CD8-positive, alpha-beta memory T cell (primary cell): ENCODE measurements at regions not wholly inside any gene's neighbourhood (a gene's known extent, or its start where the extent isn't known, plus 50 kb on each side); places are given as distances from the start of the nearest gene placed in this dataset.
"Not testable (repeated sequence)": the region's sequence is repeated elsewhere in the genome, so short reads cannot be mapped to it uniquely, and the experiment has no call there.

ENCODE experiments used
- CTCF ChIA-PET: fragments of 350-600 bp; sonication (Branson Sonifier 250); formaldehyde crosslinking; loops from one replicate; lab custom pipeline; 2021; ENCODE audit warnings: antibody characterized with exemption; lab: Charles Lee
- POLR2A ChIA-PET: fragments of 350-600 bp; sonication (Branson Sonifier 250); formaldehyde crosslinking; loops from one replicate; lab custom pipeline; 2021; ENCODE audit warnings: antibody characterized with exemption; lab: Charles Lee
- DNase-seq, 5 donors: peaks; one replicate each; pipeline versions ENCODE4 v3.0.0 to v3.0.0-alpha.2; 2020 to 2022; ENCODE audit warnings: mixed read lengths in 1 of 5
- H3K27ac ChIP-seq: one replicate; pipeline ENCODE4 v1.7.0; 2013; ENCODE audit warnings: low read depth, mild to moderate bottlenecking, low read length, moderate library complexity
- H3K27me3 ChIP-seq: 2 replicates; pipeline ENCODE4 v1.7.0; 2013; ENCODE audit warnings: low read length, mild to moderate bottlenecking; ENCODE audit not compliant: insufficient read depth, poor library complexity, severe bottlenecking
- H3K36me3 ChIP-seq: 2 replicates; pipeline ENCODE4 v1.7.0; 2013; ENCODE audit warnings: mild to moderate bottlenecking, low read length, moderate library complexity; ENCODE audit not compliant: insufficient read depth
- H3K4me1 ChIP-seq: 2 replicates; pipeline ENCODE4 v1.7.0; 2013; ENCODE audit warnings: mild to moderate bottlenecking, low read length, moderate library complexity; ENCODE audit not compliant: insufficient read depth
- H3K4me3 ChIP-seq: 2 replicates; pipeline ENCODE4 v1.7.0; 2013; ENCODE audit warnings: mild to moderate bottlenecking, low read length
- H3K9me3 ChIP-seq: 2 replicates; pipeline ENCODE4 v1.7.0; 2013; ENCODE audit warnings: mild to moderate bottlenecking, low read length
- H3K27ac Mint-ChIP-seq, 8 donors: one replicate each; pipeline ENCODE4 v1.8.0; 2020 to 2021; ENCODE audit warnings: mixed read lengths in 8 of 8, mild to moderate bottlenecking in 6 of 8, inconsistent platforms in 3 of 8, moderate library complexity in 3 of 8
- H3K27me3 Mint-ChIP-seq, 2 donors: one replicate each; pipeline ENCODE4 v1.8.0; 2020 to 2021; ENCODE audit warnings: mixed read lengths in 2 of 2, mild to moderate bottlenecking in 1 of 2, moderate library complexity in 1 of 2
- H3K36me3 Mint-ChIP-seq, 3 donors: one replicate each; pipeline ENCODE4 v1.8.0; 2020 to 2021; ENCODE audit warnings: mixed read lengths in 3 of 3, inconsistent platforms in 1 of 3, mild to moderate bottlenecking in 1 of 3
- H3K4me1 Mint-ChIP-seq, 3 donors: one replicate each; pipeline ENCODE4 v1.8.0; 2020 to 2021; ENCODE audit warnings: mixed read lengths in 3 of 3, inconsistent platforms in 1 of 3, mild to moderate bottlenecking in 1 of 3
- H3K4me3 Mint-ChIP-seq, 7 donors: one replicate each; pipeline ENCODE4 v1.8.0; 2020 to 2021; ENCODE audit warnings: mixed read lengths in 7 of 7, mild to moderate bottlenecking in 6 of 7, moderate library complexity in 4 of 7, inconsistent platforms in 2 of 7
- H3K9me3 Mint-ChIP-seq, 5 donors: one replicate each; pipeline ENCODE4 v1.8.0; 2020 to 2022; ENCODE audit warnings: mixed read lengths in 5 of 5, mild to moderate bottlenecking in 3 of 5, moderate library complexity in 2 of 5, inconsistent platforms in 1 of 5

DNA sequence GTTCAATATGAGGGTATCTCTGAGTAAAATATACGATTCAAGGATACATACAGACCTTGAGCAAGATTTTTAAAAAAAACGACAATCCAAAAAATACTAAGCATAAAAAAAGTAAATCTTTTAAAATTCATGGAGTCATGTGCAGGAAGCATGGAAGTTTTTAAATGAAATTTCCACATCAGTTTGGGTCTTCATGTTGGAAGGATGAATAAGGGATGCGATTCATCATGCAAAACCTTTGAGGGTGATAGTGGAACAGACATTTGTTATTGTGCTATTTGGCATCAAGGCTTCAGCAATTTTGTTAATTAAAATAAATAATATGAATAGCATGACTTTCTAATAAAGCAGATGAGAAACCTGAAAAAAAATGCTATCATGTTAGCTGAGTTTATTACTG is 815.0 kb upstream of the PCDH10 start:
- H3K27ac ChIP-seq = no peak overlapping the region
- H3K36me3 Mint-ChIP-seq = no peaks in the 10 kb centered on the region
- CTCF ChIA-PET = no interaction called here

DNA sequence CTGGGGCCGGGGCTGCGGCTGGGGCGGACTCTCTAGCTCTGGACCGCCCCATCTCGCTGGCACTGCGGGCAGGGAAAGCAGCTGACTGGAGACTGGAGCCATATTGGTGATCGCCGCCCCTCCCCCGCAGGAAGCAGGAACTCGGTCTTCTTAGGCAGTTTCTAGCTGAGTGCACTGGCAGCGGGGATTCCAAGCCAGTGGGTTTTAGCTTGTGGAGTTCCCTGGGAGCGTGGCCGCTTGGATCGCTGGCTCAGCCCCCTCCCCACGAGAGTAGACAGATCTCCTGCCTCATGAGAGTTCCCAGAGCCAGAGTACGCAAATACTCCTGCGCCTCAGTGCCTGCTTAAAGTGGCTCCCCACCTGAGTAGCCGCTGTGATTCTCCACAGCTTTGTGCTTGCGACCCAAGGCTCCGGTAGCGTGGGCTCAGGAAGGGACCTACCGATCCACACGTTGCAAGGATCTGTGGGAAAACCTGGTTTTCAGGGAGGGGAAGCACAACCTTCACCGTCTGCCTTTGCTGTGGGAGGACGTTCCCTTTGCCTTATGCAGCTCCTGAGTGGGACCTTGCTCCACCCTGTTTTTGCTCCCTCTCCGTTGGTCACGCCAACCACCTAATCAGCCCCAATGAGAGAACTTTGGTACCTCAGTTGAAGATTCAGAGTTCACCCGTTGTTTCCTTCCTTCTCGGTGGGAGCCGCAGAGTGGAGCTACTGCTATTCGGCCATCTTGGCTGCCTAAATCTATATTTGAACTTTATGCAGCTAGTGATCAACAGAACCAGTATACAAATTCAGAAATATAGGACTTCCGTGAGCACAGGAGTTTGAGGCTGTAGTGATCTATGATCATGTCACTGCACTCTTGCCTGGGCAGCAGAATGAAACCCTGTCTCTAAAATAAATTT is 803.9 kb upstream of the PCDH10 start:
- H3K9me3 ChIP-seq = no peaks in the 10 kb centered on the region
- no peak overlapping the region for H3K27ac Mint-ChIP-seq
- no peaks in the 10 kb centered on the region for H3K27me3 ChIP-seq
- H3K4me3 ChIP-seq = no peak overlapping the region
- DNase-seq = no peak
- ChIA-PET POLR2A (no interaction called here), CTCF (no interaction called here)
- H3K9me3 Mint-ChIP-seq = peaks cover 5 to 15% (median 13%) of the 10 kb centered on the region in 5 donors
- no peaks in the 10 kb centered on the region for H3K4me1 ChIP-seq
- no peaks in the 10 kb centered on the region for H3K27me3 Mint-ChIP-seq
- H3K36me3 ChIP-seq = no peaks in the 10 kb centered on the region
- H3K27ac ChIP-seq = peak overlapping the region; percentile 54
- no peaks in the 10 kb centered on the region for H3K36me3 Mint-ChIP-seq
- H3K4me1 Mint-ChIP-seq = no peaks in the 10 kb centered on the region
- no peak overlapping the region for H3K4me3 Mint-ChIP-seq

More for the DNA sequence above, 815.0 kb upstream of the PCDH10 start:
- H3K36me3 ChIP-seq = no peaks in the 10 kb centered on the region
- Mint-ChIP-seq H3K4me1 (no peaks in the 10 kb centered on the region), H3K27me3 (no peaks in the 10 kb centered on the region), H3K9me3 (peaks cover 4 to 22% (median 7%) of the 10 kb centered on the region in 5 donors), H3K4me3 (no peak overlapping the region), H3K27ac (no peak overlapping the region)
- no peaks in the 10 kb centered on the region for H3K27me3 ChIP-seq
- POLR2A ChIA-PET = no interaction called here
- no peak overlapping the region for H3K4me3 ChIP-seq
- no peaks in the 10 kb centered on the region for H3K9me3 ChIP-seq
- H3K4me1 ChIP-seq = no peaks in the 10 kb centered on the region
- no peak for DNase-seq

DNA sequence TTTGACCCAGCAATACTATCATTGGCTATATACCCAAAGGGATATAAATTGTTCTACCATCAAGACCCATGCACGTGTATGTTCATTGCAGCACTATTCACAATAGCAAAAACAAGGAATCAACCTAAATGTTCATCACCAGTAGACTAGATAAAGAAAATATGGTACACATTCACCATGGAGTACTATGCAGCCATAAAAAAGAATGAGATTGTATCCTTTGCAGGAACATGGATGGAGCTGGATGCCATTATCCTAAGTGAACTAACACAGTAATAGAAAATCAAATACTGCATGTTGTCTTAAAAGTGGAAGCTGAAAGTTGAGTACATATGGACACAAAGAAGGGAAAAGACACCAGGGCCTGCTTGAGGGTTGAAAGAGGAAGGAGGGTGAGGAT is 803.1 kb upstream of the PCDH10 start:
- H3K36me3 Mint-ChIP-seq = no peaks in the 10 kb centered on the region
- CTCF ChIA-PET = no interaction called here
- H3K9me3 Mint-ChIP-seq = peaks cover 0 to 15% (median 13%) of the 10 kb centered on the region in 5 donors
- H3K27ac ChIP-seq = no peak overlapping the region
- no peak overlapping the region for H3K27ac Mint-ChIP-seq
- no peaks in the 10 kb centered on the region for H3K9me3 ChIP-seq
- H3K4me3 Mint-ChIP-seq = no peak overlapping the region
- H3K36me3 ChIP-seq = no peaks in the 10 kb centered on the region
- no peaks in the 10 kb centered on the region for H3K27me3 ChIP-seq
- no peaks in the 10 kb centered on the region for H3K4me1 ChIP-seq
- no peaks in the 10 kb centered on the region for H3K4me1 Mint-ChIP-seq
- H3K27me3 Mint-ChIP-seq = no peaks in the 10 kb centered on the region
- POLR2A ChIA-PET = no interaction called here
- H3K4me3 ChIP-seq = no peak overlapping the region
- no peak for DNase-seq

GRCh38 chr4:132351606-132352005 is 797.5 kb upstream of the PCDH10 start:
- H3K9me3 Mint-ChIP-seq = peaks cover 5 to 15% (median 10%) of the 10 kb centered on the region in 5 donors
- H3K27me3 ChIP-seq, H3K36me3 Mint-ChIP-seq, H3K36me3 ChIP-seq, H3K4me1 ChIP-seq, H3K27me3 Mint-ChIP-seq, CTCF ChIA-PET, H3K9me3 ChIP-seq, H3K4me1 Mint-ChIP-seq, H3K4me3 ChIP-seq, H3K27ac ChIP-seq, H3K27ac Mint-ChIP-seq, DNase-seq, POLR2A ChIA-PET, H3K4me3 Mint-ChIP-seq: not testable (repeated sequence)

DNA sequence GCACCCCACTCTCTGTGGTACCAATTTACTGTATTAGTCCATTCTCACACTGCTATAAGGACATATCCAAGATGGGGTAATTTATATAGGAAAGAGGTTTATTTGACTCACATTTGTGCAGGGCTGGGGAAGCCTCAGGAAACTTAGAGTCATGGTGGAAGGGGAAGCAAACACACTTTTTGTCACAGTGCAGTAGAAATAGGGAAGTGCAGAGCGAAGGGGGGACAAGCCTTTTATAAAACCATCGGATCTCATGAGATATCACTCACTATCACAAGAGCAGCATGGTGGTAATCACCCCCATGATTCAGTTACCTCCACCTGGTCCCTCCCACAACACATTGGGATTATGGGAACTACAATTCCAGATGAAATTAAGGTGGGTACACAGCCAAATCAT is 766.9 kb upstream of the PCDH10 start:
- no peaks in the 10 kb centered on the region for H3K27me3 Mint-ChIP-seq
- no peaks in the 10 kb centered on the region for H3K36me3 Mint-ChIP-seq
- Histone ChIP-seq H3K27ac (no peak overlapping the region), H3K9me3 (no peaks in the 10 kb centered on the region), H3K27me3 (no peaks in the 10 kb centered on the region), H3K4me1 (no peaks in the 10 kb centered on the region), H3K4me3 (no peak overlapping the region), H3K36me3 (no peaks in the 10 kb centered on the region)
- H3K4me3 Mint-ChIP-seq = no peak overlapping the region
- no peak for DNase-seq
- peaks cover 6 to 14% (median 10%) of the 10 kb centered on the region in 5 donors for H3K9me3 Mint-ChIP-seq
- ChIA-PET POLR2A (no interaction called here), CTCF (no interaction called here)
- H3K27ac Mint-ChIP-seq = no peak overlapping the region
- H3K4me1 Mint-ChIP-seq = no peaks in the 10 kb centered on the region

- peaks cover 0 to 11% (median 10%) of the 10 kb centered on the region in 5 donors for H3K9me3 Mint-ChIP-seq
- no peaks in the 10 kb centered on the region for H3K36me3 ChIP-seq
- DNase-seq = no peak
- H3K27ac ChIP-seq = no peak overlapping the region
- no peaks in the 10 kb centered on the region for H3K9me3 ChIP-seq
- no peaks in the 10 kb centered on the region for H3K4me1 ChIP-seq
- H3K36me3 Mint-ChIP-seq = no peaks in the 10 kb centered on the region
- H3K4me1 Mint-ChIP-seq = no peaks in the 10 kb centered on the region
- ChIA-PET POLR2A (no interaction called here), CTCF (no interaction called here)
- H3K4me3 Mint-ChIP-seq = no peak overlapping the region
- H3K27ac Mint-ChIP-seq = no peak overlapping the region
- no peaks in the 10 kb centered on the region for H3K27me3 Mint-ChIP-seq
- no peak overlapping the region for H3K4me3 ChIP-seq
- no peaks in the 10 kb centered on the region for H3K27me3 ChIP-seq
Measured at GRCh38 chr4:132383571-132384199, 765.4 kb upstream of the PCDH10 start.

- no peak for DNase-seq
- H3K27me3 ChIP-seq = no peaks in the 10 kb centered on the region
- Mint-ChIP-seq H3K36me3 (peaks cover 0 to 1% (median 0%) of the 10 kb centered on the region in 3 donors), H3K9me3 (peaks cover 3 to 15% (median 8%) of the 10 kb centered on the region in 5 donors), H3K4me3 (no peak overlapping the region), H3K27ac (no peak overlapping the region), H3K4me1 (no peaks in the 10 kb centered on the region), H3K27me3 (no peaks in the 10 kb centered on the region)
- CTCF ChIA-PET = no interaction called here
- POLR2A ChIA-PET = no interaction called here
- no peaks in the 10 kb centered on the region for H3K4me1 ChIP-seq
- H3K9me3 ChIP-seq = no peaks in the 10 kb centered on the region
- H3K4me3 ChIP-seq = no peak overlapping the region
- H3K27ac ChIP-seq = no peak overlapping the region
- no peaks in the 10 kb centered on the region for H3K36me3 ChIP-seq
Measured at GRCh38 chr4:132384709-132385108, 764.4 kb upstream of the PCDH10 start.

GRCh38 chr4:132386130-132386529 is 763.0 kb upstream of the PCDH10 start:
- Mint-ChIP-seq H3K27me3 (no peaks in the 10 kb centered on the region), H3K4me3 (no peak overlapping the region), H3K9me3 (peaks cover 1 to 16% (median 9%) of the 10 kb centered on the region in 5 donors), H3K27ac (no peak overlapping the region), H3K36me3 (peaks cover 0 to 1% (median 0%) of the 10 kb centered on the region in 3 donors), H3K4me1 (no peaks in the 10 kb centered on the region)
- Histone ChIP-seq H3K4me3 (no peak overlapping the region), H3K36me3 (no peaks in the 10 kb centered on the region), H3K4me1 (no peaks in the 10 kb centered on the region), H3K27me3 (no peaks in the 10 kb centered on the region), H3K9me3 (no peaks in the 10 kb centered on the region), H3K27ac (no peak overlapping the region)
- no peak for DNase-seq
- CTCF ChIA-PET = no interaction called here
- POLR2A ChIA-PET = no interaction called here
